GM18868 (cell line): ENCODE measurements at regions not wholly inside any gene's neighbourhood (a gene's known extent, or its start where the extent isn't known, plus 50 kb on each side); places are given as distances from the start of the nearest gene placed in this dataset.
"Not testable (repeated sequence)": the region's sequence is repeated elsewhere in the genome, so short reads cannot be mapped to it uniquely, and the experiment has no call there.

Source experiments
- ATAC-seq: cut with Tn5 transposase; IDR thresholded peaks from one replicate; pipeline ENCODE4 v1.9.1; 2021; ENCODE audit warnings: mild to moderate bottlenecking, moderate library complexity; ENCODE audit not compliant: unreplicated experiment

- ATAC-seq: no peak
Measured at GRCh38 chrX:131821945-131822622, 201.0 kb upstream of the STK26 start.

- no peak for ATAC-seq
Measured at GRCh38 chrX:131826572-131826971, 196.5 kb upstream of the STK26 start.

- peak; percentile 41 for ATAC-seq
Measured at GRCh38 chrX:131827935-131828334, 195.2 kb upstream of the STK26 start.

- ATAC-seq: no peak
Measured at GRCh38 chrX:131828482-131828881, 194.6 kb upstream of the STK26 start.

GRCh38 chrX:131830400-131831184 lies 192.5 kb upstream of the STK26 start:
- peak; percentile 86 for ATAC-seq

GRCh38 chrX:131831185-131831520 lies 191.9 kb upstream of the STK26 start:
- no peak for ATAC-seq

GRCh38 chrX:131836161-131836560 lies 186.9 kb upstream of the STK26 start:
- no peak for ATAC-seq

GRCh38 chrX:131837325-131837724 lies 185.8 kb upstream of the STK26 start:
- ATAC-seq: peak; percentile 42

GRCh38 chrX:131840799-131841495 lies 182.2 kb upstream of the STK26 start:
- ATAC-seq: peak; percentile 35

- peak; percentile 88 for ATAC-seq
Measured at GRCh38 chrX:131841496-131842437, 181.3 kb upstream of the STK26 start.

GRCh38 chrX:131843987-131844386 lies 179.1 kb upstream of the STK26 start:
- no peak for ATAC-seq

GRCh38 chrX:131845201-131845600 lies 177.9 kb upstream of the STK26 start:
- no peak for ATAC-seq

- ATAC-seq: no peak
Measured at GRCh38 chrX:131845771-131846170, 177.3 kb upstream of the STK26 start.

- ATAC-seq: not testable (repeated sequence)
Measured at GRCh38 chrX:131850964-131851363, 172.1 kb upstream of the STK26 start.

- no peak for ATAC-seq
Measured at GRCh38 chrX:131853440-131853839, 169.7 kb upstream of the STK26 start.

GRCh38 chrX:131854581-131854980 lies 168.5 kb upstream of the STK26 start:
- no peak for ATAC-seq

- ATAC-seq: no peak
Measured at GRCh38 chrX:131861088-131861787, 161.9 kb upstream of the STK26 start.

GRCh38 chrX:131862321-131862720 lies 160.8 kb upstream of the STK26 start:
- ATAC-seq: no peak

GRCh38 chrX:131869182-131869581 lies 153.9 kb upstream of the STK26 start:
- ATAC-seq: no peak

- no peak for ATAC-seq
Measured at GRCh38 chrX:131874300-131874699, 148.8 kb upstream of the STK26 start.
